GM18519 (cell line): ENCODE measurements at regions not wholly inside any gene's neighbourhood (a gene's known extent, or its start where the extent isn't known, plus 50 kb on each side); places are given as distances from the start of the nearest gene placed in this dataset.

Source experiments
- ATAC-seq: cut with Tn5 transposase; IDR thresholded peaks from one replicate; pipeline ENCODE4 v1.9.1; 2021; ENCODE audit warnings: mild to moderate bottlenecking, moderate library complexity; ENCODE audit not compliant: unreplicated experiment, low FRiP score

DNA sequence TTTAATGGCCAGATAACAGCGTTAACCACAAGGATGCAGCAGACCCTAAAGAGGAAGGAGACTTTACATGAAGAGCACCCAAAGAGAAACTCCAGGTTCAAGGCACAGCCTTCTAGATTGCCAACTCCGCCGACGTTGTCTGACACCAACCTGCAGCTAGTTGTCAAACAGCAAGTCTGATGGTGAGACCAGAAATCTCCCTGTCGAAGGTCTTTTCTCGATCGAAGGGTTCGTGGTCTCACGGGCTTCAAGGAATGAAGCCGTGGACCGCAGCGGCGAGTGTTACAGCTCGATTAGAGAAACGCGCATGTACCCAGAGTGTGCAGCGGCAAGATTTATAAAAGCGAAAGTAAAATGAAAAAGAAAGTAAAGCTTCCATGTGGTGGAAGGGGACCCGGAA is 656.3 kb downstream of the XIRP2 start:
- ATAC-seq: no peak

GRCh38 chr2:167543721-167544120 is 655.4 kb downstream of the XIRP2 start:
- ATAC-seq: no peak

DNA sequence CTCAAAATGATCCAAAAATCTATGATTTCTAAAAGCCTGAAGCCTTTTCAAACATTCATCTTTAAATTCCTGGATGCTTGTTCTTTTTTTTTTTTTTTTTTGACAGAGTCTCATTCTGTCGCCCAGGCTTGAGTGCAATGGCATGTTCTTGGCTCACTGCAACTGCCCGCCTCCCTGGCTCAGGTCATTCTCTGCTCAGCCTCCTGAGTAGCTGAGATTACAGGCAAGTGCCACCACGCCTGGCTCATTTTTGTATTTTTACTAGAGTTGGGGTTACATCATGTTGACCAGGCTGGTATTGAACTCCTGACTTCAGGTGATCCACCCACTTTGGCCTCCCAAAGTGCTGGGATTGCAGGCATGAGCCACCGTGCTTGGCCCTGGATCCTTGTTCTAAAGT is 649.5 kb downstream of the XIRP2 start:
- no peak for ATAC-seq

GRCh38 chr2:167534443-167534842 is 646.2 kb downstream of the XIRP2 start:
- no peak for ATAC-seq

DNA sequence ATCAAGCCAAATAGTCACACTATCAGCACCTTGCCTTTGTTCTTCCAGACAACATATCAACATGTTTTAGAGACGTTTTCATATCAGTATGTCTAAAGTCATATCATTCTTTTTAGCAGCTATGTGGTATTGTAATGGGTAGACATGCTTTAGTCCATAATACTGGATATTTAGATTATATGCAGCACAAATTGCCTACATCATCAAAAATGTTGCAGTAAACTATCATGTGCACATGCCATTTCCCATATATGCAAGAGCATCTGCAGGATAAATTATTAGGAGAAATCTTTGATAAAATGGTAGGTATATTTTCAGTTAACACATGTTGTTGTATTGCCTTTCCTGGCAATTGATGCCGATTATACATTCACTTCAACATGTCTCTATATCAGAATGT is 636.5 kb downstream of the XIRP2 start:
- ATAC-seq: no peak

DNA sequence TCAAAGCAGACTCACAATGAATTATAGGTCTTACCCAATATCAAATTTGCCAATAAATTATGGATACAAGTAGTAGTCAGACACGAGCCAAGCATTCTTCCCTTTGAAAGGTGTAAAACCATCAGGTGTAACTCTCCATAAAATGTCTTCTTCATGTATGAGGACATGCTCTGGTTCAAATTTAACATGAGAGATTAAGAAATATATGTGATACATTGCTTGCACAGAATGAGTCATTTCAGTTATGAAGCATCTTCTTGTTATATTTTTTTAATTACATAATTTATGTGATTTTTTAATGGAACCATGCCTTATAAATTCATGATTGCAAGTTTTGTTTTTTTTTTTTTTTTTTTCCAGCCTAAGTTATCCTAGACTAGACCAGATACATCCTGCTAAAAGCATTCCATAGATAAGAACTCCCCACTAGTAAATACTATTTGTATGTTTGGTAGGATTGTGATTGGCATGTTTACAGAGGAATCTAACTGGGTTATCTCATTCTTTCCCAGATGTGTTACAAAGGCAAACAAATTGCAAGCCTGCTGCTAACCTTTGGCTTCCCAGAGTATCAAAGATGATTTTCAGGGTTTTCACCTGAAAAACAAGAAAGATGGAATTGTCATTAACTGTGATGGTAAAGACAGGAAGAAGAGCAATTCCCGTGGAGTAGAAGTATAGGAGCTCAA is 621.9 kb downstream of the XIRP2 start:
- ATAC-seq: no peak

DNA sequence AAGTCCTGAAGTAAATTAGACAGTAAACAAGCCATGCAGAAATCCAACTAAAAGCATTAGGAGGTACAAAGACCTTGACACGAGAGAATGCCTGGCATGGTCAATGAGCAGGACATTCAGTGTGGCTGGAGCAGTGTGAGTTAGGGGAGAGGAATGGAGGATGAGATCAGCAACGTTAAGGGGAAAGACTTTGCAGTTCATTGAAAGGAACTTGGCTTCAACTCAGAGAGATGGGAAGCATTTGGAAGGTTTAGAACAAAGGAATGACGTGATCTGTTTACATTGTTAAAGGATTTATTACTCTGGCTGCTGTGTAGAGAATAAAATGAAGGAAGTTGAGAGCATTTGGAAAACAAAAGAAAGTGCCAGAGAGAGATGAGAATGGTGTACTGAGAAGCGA is 621.3 kb downstream of the XIRP2 start:
- ATAC-seq: no peak

GRCh38 chr2:167508709-167509108 is 620.4 kb downstream of the XIRP2 start:
- ATAC-seq: no peak

GRCh38 chr2:167506395-167506794 is 618.1 kb downstream of the XIRP2 start:
- no peak for ATAC-seq

- ATAC-seq: no peak
Measured at GRCh38 chr2:167504695-167505094, 616.4 kb downstream of the XIRP2 start.

DNA sequence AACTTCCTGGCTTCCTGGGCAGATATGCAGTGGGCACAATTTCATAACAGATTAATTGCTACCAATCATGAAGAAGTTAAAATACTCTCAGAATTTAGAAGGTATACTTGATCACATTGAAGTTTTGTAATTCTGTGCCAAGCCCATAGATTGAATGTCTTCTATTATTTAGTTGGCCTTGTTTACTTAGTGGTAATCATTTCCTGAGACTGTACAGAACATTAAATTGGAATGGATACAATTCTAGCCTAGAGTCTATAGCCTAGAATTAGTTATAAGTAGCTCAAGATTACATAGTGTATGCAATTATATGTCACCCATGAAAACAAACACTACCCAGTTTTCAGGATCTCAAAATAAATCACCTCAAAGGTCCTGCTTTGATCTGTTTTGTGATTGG is 615.8 kb downstream of the XIRP2 start:
- ATAC-seq: no peak

DNA sequence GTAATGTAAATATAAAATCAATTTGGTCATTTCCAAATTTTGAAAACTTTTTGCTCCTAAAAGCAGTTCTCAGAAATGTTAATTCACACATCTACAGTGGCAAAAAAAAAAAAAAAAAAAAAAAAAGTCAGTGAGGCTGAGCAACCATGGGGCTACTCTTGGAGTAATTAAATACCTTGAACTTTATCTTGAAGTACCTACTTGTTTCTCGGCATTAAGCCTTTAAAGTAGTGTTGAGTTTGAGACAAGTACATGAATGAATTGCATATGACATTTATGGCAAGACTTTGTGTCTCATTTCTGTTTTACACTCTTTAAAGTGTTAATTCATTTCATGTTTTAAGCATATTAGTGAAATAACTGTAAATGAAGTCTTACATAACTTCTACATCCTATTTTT is 613.3 kb downstream of the XIRP2 start:
- no peak for ATAC-seq

GRCh38 chr2:167493862-167494261 is 605.6 kb downstream of the XIRP2 start:
- ATAC-seq: no peak

DNA sequence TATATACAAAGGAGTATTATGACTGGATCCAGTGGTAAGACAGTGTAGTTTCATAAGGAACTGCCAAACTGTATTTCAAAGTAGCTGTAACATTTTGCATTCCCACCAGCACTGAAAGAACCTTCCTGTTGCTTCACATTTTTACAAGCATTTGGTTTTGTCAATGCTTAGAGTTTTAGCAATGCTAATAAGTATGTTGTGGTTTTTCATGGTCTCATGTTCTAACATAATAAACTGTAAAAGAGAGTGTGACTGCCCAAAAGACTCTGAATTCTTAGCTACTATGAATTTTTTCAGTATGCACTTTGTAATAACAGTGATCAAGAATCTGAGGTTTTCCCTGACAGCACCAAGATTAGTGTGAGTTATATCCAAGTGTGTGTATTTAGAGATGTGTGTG is 604.2 kb downstream of the XIRP2 start:
- no peak for ATAC-seq

GRCh38 chr2:167491788-167492187 is 603.5 kb downstream of the XIRP2 start:
- ATAC-seq: no peak

DNA sequence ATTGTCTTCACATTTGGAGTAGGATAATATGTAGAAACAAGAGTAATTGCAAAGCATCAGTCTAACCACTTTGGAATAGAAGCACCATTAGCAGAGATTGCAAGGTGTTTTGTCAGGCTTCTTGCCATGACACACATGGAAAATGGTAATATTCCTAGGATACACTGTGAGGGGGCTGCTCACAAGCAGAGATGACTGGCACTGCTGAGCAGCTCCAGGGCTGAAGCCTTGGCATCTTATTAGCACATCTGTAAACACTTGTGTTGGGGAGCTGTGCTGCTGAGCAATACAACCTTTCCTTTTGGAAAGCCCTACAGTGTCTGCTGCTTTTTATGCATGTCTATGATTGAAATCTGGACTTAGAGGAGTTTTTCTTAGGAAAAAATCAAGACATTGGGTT is 602.2 kb downstream of the XIRP2 start:
- no peak for ATAC-seq

DNA sequence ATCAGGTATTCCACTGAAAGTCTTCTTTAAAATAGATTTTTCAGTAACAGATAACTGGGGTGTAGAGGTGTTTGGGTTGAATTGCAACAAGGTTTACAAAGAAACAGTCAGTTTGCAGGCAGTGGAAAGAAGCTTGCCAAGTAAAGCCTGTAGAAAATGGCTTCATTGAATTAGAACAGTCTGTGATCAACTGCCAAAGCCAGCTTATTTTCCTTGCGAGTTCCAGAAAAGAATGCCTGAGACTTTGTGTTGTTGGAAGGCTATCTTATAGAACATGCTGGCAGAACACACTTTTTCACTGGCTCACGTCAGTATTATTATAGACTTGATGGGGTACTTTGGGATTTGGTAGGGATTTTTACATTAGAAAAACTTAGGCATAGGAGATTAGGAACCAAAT is 601.0 kb downstream of the XIRP2 start:
- ATAC-seq: no peak

- ATAC-seq: no peak
Measured at GRCh38 chr2:167487728-167488127, 599.4 kb downstream of the XIRP2 start.

DNA sequence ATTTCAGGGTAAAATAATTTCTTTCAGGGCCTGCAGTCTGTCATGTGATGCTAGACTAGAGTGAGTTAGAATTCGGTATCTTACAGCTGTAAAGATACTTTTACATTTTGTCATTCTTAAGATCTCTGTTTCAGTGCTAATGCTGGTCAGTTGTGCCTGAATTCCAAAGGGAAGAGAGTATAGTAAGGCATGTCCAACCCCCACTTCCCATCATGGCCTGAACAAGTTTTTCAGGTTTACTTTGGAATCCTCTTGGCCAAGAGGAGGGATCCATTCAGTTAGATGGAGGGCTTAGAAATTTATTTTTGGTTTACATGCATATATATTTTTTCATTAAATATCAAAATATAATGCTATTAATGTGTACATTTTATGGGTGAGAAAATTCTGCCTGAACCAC is 596.6 kb downstream of the XIRP2 start:
- ATAC-seq: no peak

DNA sequence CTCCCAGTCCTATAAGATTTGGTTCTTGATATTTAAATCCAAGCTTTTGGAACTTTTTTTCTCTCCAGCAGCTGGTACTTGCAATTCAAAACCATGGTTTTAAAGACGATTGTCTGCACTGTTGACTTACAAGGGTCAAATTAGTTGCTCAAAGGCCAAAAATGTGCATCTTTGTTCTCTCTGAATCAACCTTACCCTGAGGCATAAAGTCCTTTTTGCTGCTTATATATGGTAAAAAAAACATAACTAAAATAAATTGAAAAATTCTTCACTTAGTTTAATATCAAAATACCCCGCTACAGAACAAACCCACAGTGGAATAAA is 592.7 kb downstream of the XIRP2 start:
- ATAC-seq: no peak

DNA sequence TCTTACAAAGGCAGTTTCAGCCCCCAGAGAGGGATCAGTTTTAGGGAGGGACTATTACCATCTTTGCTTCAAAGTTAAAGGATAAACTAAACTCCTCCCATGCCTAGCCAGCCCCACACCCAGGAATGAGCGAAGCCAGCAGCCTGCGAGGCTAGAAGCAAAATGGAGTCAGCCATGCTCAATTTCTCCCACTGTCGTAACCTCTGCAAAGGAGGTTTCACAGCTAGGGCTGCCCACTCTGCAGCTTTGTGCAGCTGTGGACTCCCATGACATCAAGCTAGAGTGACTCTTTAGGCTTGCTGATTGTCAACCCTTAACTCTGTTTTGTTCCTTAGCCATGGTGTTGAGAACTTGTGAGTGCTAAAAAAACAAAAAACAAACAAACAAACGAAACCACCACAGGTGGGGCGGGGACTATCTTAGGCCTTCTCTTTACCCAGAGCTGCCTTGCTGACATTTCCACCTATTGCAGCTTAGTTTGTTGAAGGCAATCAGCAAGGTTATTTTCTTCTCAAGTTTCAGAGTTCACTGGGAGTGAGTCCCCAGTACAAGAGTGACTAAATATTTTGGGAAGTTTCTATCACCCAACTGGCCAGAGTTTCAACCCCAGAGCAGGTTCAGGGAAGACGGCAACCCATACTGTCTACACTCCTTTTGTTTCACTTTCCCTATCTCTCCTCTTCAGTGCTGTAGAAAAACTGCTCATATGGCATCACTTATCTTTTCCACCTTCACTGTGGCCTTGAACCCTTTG is 592.1 kb downstream of the XIRP2 start:
- no peak for ATAC-seq

DNA sequence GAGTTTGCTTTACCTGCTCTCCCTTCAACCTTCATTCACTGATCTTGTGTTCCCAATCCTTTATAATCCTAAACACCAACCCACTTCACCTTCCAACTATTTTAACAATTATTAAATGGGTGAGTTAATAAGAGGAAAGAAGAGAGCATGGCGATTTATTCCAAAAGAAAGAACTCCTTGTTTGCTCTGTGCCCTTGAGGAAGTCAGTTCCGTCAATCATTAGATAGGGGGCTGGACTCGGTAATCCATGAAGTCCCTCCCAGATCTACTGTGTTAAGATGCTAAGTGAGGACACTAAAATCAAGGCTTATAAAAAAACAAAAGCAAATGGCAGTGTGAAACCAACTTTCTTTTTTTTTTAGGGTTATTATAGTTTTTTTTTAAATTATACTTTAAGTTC is 589.9 kb downstream of the XIRP2 start:
- no peak for ATAC-seq
